Caco-2 (cell line): ENCODE measurements at regions not wholly inside any gene's neighbourhood (a gene's known extent, or its start where the extent isn't known, plus 50 kb on each side); places are given as distances from the start of the nearest gene placed in this dataset.

Source experiments
- BruUV-seq: library from RNA; stranded (reverse); fragments of 400-500 nt; replicated peaks from 2 replicates; lab custom pipeline; 2021; lab: Mats Ljungman, UMichigan
- CTCF ChIA-PET: fragments of 300-600 bp; sonication (Branson Sonifier 250); formaldehyde crosslinking; loops from one replicate; lab custom pipeline; 2022; ENCODE audit warnings: antibody characterized with exemption; lab: Charles Lee
- POLR2A ChIA-PET: fragments of 300-600 bp; sonication (Branson Sonifier 250); formaldehyde crosslinking; loops from one replicate; lab custom pipeline; 2022; ENCODE audit warnings: antibody characterized with exemption; lab: Charles Lee
- DNase-seq, 2 experiments: peaks; one replicate each; pipeline versions ENCODE4 v3.0.0 to v3.0.0-alpha.2; 2020 to 2022
- H3K27me3 ChIP-seq: replicated peaks from 2 replicates; pipeline ENCODE4 v1.6.0; 2011; ENCODE audit warnings: low read length; ENCODE audit not compliant: control insufficient read depth, insufficient read depth
- H3K36me3 ChIP-seq: 2 replicates; pipeline ENCODE4 v1.5.1; 2011; ENCODE audit warnings: low read length; ENCODE audit not compliant: control insufficient read depth, insufficient read depth
- H3K4me1 ChIP-seq: fragments of 250-450 bp; sonication (Bioruptor Pico); 2 replicates; pipeline ENCODE4 v1.5.1; 2020; ENCODE audit warnings: mild to moderate bottlenecking
- H3K4me3 ChIP-seq: 2 replicates; pipeline ENCODE4 v1.5.1; 2011; ENCODE audit warnings: low read depth, mild to moderate bottlenecking, control low read depth, low read length
- H3K9me3 ChIP-seq: fragments of 250-450 bp; sonication (Bioruptor Pico); 2 replicates; pipeline ENCODE4 v1.5.1; 2020; ENCODE audit warnings: mild to moderate bottlenecking, moderate library complexity
- H3K27ac Mint-ChIP-seq: one replicate; pipeline ENCODE4 v1.8.0; 2022; ENCODE audit warnings: mixed read lengths; ENCODE audit not compliant: unreplicated experiment
- H3K27me3 Mint-ChIP-seq: one replicate; pipeline ENCODE4 v1.8.0; 2022; ENCODE audit warnings: mixed read lengths; ENCODE audit not compliant: insufficient read depth, unreplicated experiment
- H3K36me3 Mint-ChIP-seq: one replicate; pipeline ENCODE4 v1.8.0; 2022; ENCODE audit warnings: mild to moderate bottlenecking, mixed read lengths; ENCODE audit not compliant: insufficient read depth, unreplicated experiment
- H3K4me1 Mint-ChIP-seq: one replicate; pipeline ENCODE4 v1.8.0; 2022; ENCODE audit warnings: low read depth, mixed read lengths; ENCODE audit not compliant: unreplicated experiment
- H3K4me3 Mint-ChIP-seq: one replicate; pipeline ENCODE4 v1.8.0; 2022; ENCODE audit warnings: mild to moderate bottlenecking, moderate library complexity, mixed read lengths; ENCODE audit not compliant: unreplicated experiment
- H3K9me3 Mint-ChIP-seq: one replicate; pipeline ENCODE4 v1.8.0; 2022; ENCODE audit warnings: mixed read lengths; ENCODE audit not compliant: unreplicated experiment
- intact Hi-C: fragments of 100-400 bp; cut with micrococcal nuclease; formaldehyde crosslinking; loops from one replicate; pipeline ENCODE4 v1.10.0; 2022; ENCODE audit not compliant: unreplicated experiment
- TF ChIP-seq, protein P1 (sequence below), 2 experiments: fragments of 200-600 bp in 1 of 2; IDR thresholded peaks; 1 replicate in 1 of 2; 2 replicates in 1 of 2; pipeline versions ENCODE4 v1.5.1 to v1.8.0; 2011 to 2022; ENCODE audit warnings: antibody characterized with exemption in 1 of 2, control low read depth in 1 of 2, inconsistent platforms in 1 of 2, low read depth in 1 of 2, low read length in 1 of 2, mild to moderate bottlenecking in 1 of 2, moderate library complexity in 1 of 2; ENCODE audit not compliant: insufficient read depth in 1 of 2, severe bottlenecking in 1 of 2, unreplicated experiment in 1 of 2

DNA sequence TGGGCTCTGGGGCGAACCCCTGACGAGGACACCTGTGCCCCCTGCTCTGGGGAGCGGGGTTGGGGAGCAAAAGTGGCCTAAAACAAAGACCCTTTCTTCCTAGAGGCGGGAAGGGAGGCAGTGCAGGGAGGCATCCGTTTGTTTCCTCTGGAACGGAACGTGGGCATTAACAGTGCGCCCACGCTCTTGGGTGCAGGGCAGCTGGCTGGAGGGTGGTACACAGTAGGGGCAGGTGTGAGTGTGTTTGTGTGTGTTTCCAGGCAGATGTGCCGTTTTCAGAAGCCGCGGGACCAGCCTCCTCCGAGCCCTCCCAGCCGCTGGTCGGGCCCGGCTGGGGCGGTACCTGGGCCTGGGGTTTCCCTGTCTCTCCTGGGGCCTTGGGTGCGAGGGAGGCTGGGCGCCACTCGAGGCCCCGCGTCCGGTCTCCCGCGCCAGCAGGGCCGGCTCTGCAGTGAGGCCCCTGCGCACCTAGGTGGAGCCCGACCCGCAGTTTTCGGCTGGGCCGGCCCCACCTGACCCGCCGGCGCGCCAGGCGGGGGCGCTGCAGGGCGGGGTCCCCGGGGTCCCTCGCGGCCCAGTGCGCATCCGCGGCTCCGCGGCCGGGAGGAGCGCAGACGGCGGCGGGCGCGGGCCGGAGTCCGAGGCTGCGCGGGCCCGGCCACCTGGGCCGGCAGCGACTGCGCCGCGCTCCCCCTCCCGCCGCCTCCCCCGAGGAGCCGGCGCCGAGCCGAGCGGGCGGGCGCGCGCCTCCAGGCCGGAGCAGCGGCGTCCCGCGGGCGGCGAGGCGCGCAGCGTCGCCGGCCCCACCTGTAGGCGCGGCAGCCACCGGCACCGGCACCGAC, 1252.7 kb downstream of the BRD1 start:
- Mint-ChIP-seq H3K4me3 (peak overlapping the region; percentile 51), H3K9me3 (peaks cover 23% of the 10 kb centered on the region), H3K27me3 (no peaks in the 10 kb centered on the region), H3K27ac (no peak overlapping the region), H3K36me3 (peaks cover 9% of the 10 kb centered on the region), H3K4me1 (no peaks in the 10 kb centered on the region)
- no peaks in the 10 kb centered on the region for H3K27me3 ChIP-seq
- DNase-seq, result peak in 1 of 2 experiments; percentile 34
- intact Hi-C loops, result no loop called here
- H3K4me1 ChIP-seq, result no peaks in the 10 kb centered on the region
- peaks cover 6% of the 10 kb centered on the region for H3K9me3 ChIP-seq
- ChIA-PET POLR2A (no interaction called here), CTCF (no interaction called here)
- no peaks in the 10 kb centered on the region for H3K36me3 ChIP-seq
- H3K4me3 ChIP-seq, result no peak overlapping the region
- TF ChIP-seq, protein P1, sequence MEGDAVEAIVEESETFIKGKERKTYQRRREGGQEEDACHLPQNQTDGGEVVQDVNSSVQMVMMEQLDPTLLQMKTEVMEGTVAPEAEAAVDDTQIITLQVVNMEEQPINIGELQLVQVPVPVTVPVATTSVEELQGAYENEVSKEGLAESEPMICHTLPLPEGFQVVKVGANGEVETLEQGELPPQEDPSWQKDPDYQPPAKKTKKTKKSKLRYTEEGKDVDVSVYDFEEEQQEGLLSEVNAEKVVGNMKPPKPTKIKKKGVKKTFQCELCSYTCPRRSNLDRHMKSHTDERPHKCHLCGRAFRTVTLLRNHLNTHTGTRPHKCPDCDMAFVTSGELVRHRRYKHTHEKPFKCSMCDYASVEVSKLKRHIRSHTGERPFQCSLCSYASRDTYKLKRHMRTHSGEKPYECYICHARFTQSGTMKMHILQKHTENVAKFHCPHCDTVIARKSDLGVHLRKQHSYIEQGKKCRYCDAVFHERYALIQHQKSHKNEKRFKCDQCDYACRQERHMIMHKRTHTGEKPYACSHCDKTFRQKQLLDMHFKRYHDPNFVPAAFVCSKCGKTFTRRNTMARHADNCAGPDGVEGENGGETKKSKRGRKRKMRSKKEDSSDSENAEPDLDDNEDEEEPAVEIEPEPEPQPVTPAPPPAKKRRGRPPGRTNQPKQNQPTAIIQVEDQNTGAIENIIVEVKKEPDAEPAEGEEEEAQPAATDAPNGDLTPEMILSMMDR (IDR thresholded peaks at IDR 0.05; ENCODE audit: insufficient read depth in 1 of 2, low read depth in 1 of 2, low read length in 1 of 2, severe bottlenecking in 1 of 2, unreplicated experiment in 1 of 2), result no peak
- BruUV-seq, result no TSS peak

DNA sequence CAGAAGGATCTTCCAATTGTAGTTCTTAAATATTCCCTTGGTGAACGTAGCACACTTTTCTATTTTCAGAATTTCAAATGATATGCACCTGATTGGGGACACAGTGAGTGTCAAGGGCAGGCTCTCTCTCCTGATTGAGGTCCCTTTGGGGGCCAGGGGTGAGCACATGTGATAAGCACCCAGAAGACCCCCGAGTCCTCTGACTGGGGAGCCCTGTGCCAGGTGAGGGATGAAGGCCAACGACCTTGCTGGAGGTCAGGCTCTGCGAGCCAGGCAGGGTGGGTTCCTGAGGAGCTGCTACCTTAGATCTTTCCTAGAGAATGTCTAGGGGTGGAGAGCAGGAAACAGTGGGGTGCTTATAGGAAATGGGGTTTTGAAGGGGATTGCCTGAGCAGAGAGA, 1253.9 kb downstream of the BRD1 start:
- H3K36me3 Mint-ChIP-seq, result no peaks in the 10 kb centered on the region
- Histone ChIP-seq H3K9me3 (peaks cover 6% of the 10 kb centered on the region), H3K36me3 (no peaks in the 10 kb centered on the region), H3K27me3 (no peaks in the 10 kb centered on the region), H3K4me1 (no peaks in the 10 kb centered on the region), H3K4me3 (no peak overlapping the region)
- intact Hi-C loops, result no loop called here
- DNase-seq, result no peak
- no TSS peak for BruUV-seq
- H3K9me3 Mint-ChIP-seq, result peaks cover 27% of the 10 kb centered on the region
- no peaks in the 10 kb centered on the region for H3K27me3 Mint-ChIP-seq
- ChIA-PET POLR2A (no interaction called here), CTCF (no interaction called here)
- no peaks in the 10 kb centered on the region for H3K4me1 Mint-ChIP-seq
- no peak overlapping the region for H3K27ac Mint-ChIP-seq
- TF ChIP-seq, protein P1 (IDR thresholded peaks at IDR 0.05; ENCODE audit: insufficient read depth in 1 of 2, low read depth in 1 of 2, low read length in 1 of 2, severe bottlenecking in 1 of 2, unreplicated experiment in 1 of 2), result no peak
- H3K4me3 Mint-ChIP-seq, result no peak overlapping the region

DNA sequence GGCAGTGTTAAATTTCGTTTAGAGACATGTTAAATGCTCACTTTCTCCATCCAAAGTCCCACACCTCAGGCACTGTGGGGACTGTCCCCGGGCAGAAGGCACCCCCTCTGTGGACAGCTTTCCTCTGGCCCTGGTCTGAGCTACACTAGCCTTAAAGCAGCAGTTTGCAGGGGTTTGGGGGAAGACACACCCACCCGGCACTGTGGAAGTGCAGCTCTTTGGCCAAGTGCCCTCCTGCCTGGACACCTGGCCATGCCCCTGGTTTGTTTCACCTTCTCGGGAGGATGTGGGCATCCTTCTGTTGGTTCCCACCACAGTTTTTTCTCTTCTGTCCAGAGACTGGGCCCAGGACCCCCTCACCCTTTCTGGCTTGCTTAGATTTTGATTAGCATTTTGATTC, 1254.7 kb downstream of the BRD1 start:
- no peak overlapping the region for H3K4me3 ChIP-seq
- no peaks in the 10 kb centered on the region for H3K36me3 Mint-ChIP-seq
- ChIA-PET CTCF (no interaction called here), POLR2A (no interaction called here)
- peaks cover 6% of the 10 kb centered on the region for H3K9me3 ChIP-seq
- intact Hi-C loops, result no loop called here
- TF ChIP-seq, protein P1 (IDR thresholded peaks at IDR 0.05; ENCODE audit: insufficient read depth in 1 of 2, low read depth in 1 of 2, low read length in 1 of 2, severe bottlenecking in 1 of 2, unreplicated experiment in 1 of 2), result no peak
- no peaks in the 10 kb centered on the region for H3K4me1 ChIP-seq
- H3K4me3 Mint-ChIP-seq, result no peak overlapping the region
- no peaks in the 10 kb centered on the region for H3K27me3 Mint-ChIP-seq
- H3K27me3 ChIP-seq, result no peaks in the 10 kb centered on the region
- peaks cover 27% of the 10 kb centered on the region for H3K9me3 Mint-ChIP-seq
- H3K36me3 ChIP-seq, result no peaks in the 10 kb centered on the region
- no peaks in the 10 kb centered on the region for H3K4me1 Mint-ChIP-seq
- BruUV-seq, result no TSS peak
- DNase-seq, result no peak
- no peak overlapping the region for H3K27ac Mint-ChIP-seq
